Central memory CD8-positive, alpha-beta T cell (primary cell): ENCODE measurements at regions not wholly inside any gene's neighbourhood (a gene's known extent, or its start where the extent isn't known, plus 50 kb on each side); places are given as distances from the start of the nearest gene placed in this dataset.

Experiments used
- ATAC-seq: fragments of 150-1000 bp; cut with Tn5 transposase; replicated peaks from 2 replicates; pipeline ENCODE4 v1.10.0; 2022; ENCODE audit warnings: mild to moderate bottlenecking, moderate FRiP score, moderate number of reproducible peaks; ENCODE audit not compliant: poor library complexity, severe bottlenecking; ENCODE audit errors: extremely low read depth
- DNase-seq, 2 donors: peaks; one replicate each; pipeline ENCODE4 v3.0.0; 2021; ENCODE audit warnings: low spot score in 2 of 2
- H3K27ac Mint-ChIP-seq: one replicate; pipeline ENCODE4 v1.8.0; 2022; ENCODE audit warnings: low read depth, mild to moderate bottlenecking, moderate library complexity, mixed read lengths
- H3K27me3 Mint-ChIP-seq: one replicate; pipeline ENCODE4 v1.8.0; 2022; ENCODE audit warnings: mixed read lengths
- H3K36me3 Mint-ChIP-seq: one replicate; pipeline ENCODE4 v1.8.0; 2022; ENCODE audit warnings: mild to moderate bottlenecking, moderate library complexity, mixed read lengths; ENCODE audit not compliant: insufficient read depth
- H3K4me1 Mint-ChIP-seq: one replicate; pipeline ENCODE4 v1.8.0; 2022; ENCODE audit warnings: mixed read lengths
- H3K4me3 Mint-ChIP-seq: one replicate; pipeline ENCODE4 v1.8.0; 2022; ENCODE audit warnings: mild to moderate bottlenecking, moderate library complexity, mixed read lengths
- H3K9me3 Mint-ChIP-seq: one replicate; pipeline ENCODE4 v1.8.0; 2022; ENCODE audit warnings: mixed read lengths

GRCh38 chr19:28927456-28927855 is 285.5 kb downstream of the UQCRFS1 start:
- ATAC-seq (no peak), DNase-seq (no peak)
- H3K4me1 Mint-ChIP-seq, result no peaks in the 10 kb centered on the region
- H3K36me3 Mint-ChIP-seq, result no peaks in the 10 kb centered on the region
- no peak overlapping the region for H3K27ac Mint-ChIP-seq
- H3K27me3 Mint-ChIP-seq, result peaks cover 26% of the 10 kb centered on the region
- peaks cover 5% of the 10 kb centered on the region for H3K9me3 Mint-ChIP-seq
- H3K4me3 Mint-ChIP-seq, result no peak overlapping the region

- Mint-ChIP-seq H3K9me3 (no peaks in the 10 kb centered on the region), H3K27ac (no peak overlapping the region)
- DNase-seq, result no peak
Observed at GRCh38 chr19:28920269-28921066, 292.5 kb downstream of the UQCRFS1 start.

GRCh38 chr19:28917621-28918020 is 295.3 kb downstream of the UQCRFS1 start:
- H3K4me3 Mint-ChIP-seq, result no peak overlapping the region
- H3K4me1 Mint-ChIP-seq, result no peaks in the 10 kb centered on the region
- H3K27me3 Mint-ChIP-seq, result peaks cover 74% of the 10 kb centered on the region
- H3K9me3 Mint-ChIP-seq, result no peaks in the 10 kb centered on the region
- H3K27ac Mint-ChIP-seq, result no peak overlapping the region
- no peak for ATAC-seq
- DNase-seq, result no peak
- H3K36me3 Mint-ChIP-seq, result no peaks in the 10 kb centered on the region

More at GRCh38 chr19:28920269-28921066, 292.5 kb downstream of the UQCRFS1 start:
- Mint-ChIP-seq H3K4me3 (no peak overlapping the region), H3K27me3 (peaks cover 54% of the 10 kb centered on the region), H3K4me1 (no peaks in the 10 kb centered on the region), H3K36me3 (no peaks in the 10 kb centered on the region)
- no peak for ATAC-seq

GRCh38 chr19:28915737-28916460 is 297.1 kb downstream of the UQCRFS1 start:
- peaks cover 2% of the 10 kb centered on the region for H3K36me3 Mint-ChIP-seq
- peaks cover 74% of the 10 kb centered on the region for H3K27me3 Mint-ChIP-seq
- H3K9me3 Mint-ChIP-seq, result no peaks in the 10 kb centered on the region

GRCh38 chr19:28915202-28915601 is 297.7 kb downstream of the UQCRFS1 start:
- Mint-ChIP-seq H3K4me1 (no peaks in the 10 kb centered on the region), H3K9me3 (no peaks in the 10 kb centered on the region), H3K36me3 (peaks cover 2% of the 10 kb centered on the region), H3K27ac (no peak overlapping the region), H3K4me3 (no peak overlapping the region), H3K27me3 (peaks cover 75% of the 10 kb centered on the region)
- DNase-seq (no peak), ATAC-seq (no peak)

More at GRCh38 chr19:28915737-28916460, 297.1 kb downstream of the UQCRFS1 start:
- DNase-seq (no peak), ATAC-seq (no peak)
- no peak overlapping the region for H3K27ac Mint-ChIP-seq
- H3K4me1 Mint-ChIP-seq, result no peaks in the 10 kb centered on the region
- H3K4me3 Mint-ChIP-seq, result no peak overlapping the region

DNA sequence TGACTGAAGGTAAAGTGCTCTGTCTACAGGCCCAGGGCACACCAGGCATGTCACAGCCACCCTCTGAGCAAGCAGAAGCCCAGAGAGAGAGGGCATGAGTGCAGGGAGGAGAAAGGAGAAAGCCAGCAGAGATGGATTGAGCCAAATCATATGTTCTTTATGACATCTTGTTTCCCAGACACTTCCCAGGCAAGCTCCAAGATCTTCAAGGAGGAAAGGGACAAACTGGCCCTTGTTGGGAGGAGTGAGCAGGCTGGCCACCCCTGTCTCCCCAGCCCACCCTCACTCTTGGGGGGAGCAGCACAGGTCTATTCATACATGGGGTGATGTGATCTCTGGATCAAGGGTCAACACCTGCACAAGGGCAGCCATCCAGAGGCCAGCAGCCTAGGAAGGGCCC is 298.8 kb downstream of the UQCRFS1 start:
- H3K27me3 Mint-ChIP-seq, result peaks cover 85% of the 10 kb centered on the region
- no peak for DNase-seq
- H3K9me3 Mint-ChIP-seq, result no peaks in the 10 kb centered on the region
- ATAC-seq, result no peak
- H3K36me3 Mint-ChIP-seq, result peaks cover 4% of the 10 kb centered on the region
- no peak overlapping the region for H3K4me3 Mint-ChIP-seq
- no peak overlapping the region for H3K27ac Mint-ChIP-seq
- no peaks in the 10 kb centered on the region for H3K4me1 Mint-ChIP-seq

DNA sequence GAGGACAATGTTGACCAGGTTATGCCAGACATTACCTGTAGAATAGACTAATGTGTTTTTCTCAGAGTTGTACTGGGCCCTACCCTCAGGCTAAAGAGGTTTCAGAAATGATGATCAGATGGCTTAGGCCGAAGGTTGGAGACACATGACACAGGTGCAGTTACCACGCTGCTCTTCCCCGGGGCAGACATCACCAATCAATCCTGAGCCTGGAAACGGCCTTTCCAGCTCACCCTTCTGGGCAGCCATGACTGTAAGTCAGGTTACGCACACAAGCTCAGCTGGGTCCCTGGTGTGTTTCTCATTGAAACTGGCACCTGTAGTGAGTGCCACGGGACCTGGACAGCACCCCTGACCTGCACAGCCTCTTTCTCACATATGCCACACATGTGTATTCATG is 299.3 kb downstream of the UQCRFS1 start:
- Mint-ChIP-seq H3K4me3 (no peak overlapping the region), H3K4me1 (no peaks in the 10 kb centered on the region), H3K27me3 (peaks cover 88% of the 10 kb centered on the region), H3K27ac (no peak overlapping the region), H3K36me3 (peaks cover 4% of the 10 kb centered on the region), H3K9me3 (no peaks in the 10 kb centered on the region)
- DNase-seq (no peak), ATAC-seq (no peak)

GRCh38 chr19:28908941-28909340 is 304.0 kb downstream of the UQCRFS1 start:
- Mint-ChIP-seq H3K4me1 (no peaks in the 10 kb centered on the region), H3K36me3 (peaks cover 4% of the 10 kb centered on the region), H3K9me3 (no peaks in the 10 kb centered on the region), H3K27ac (no peak overlapping the region), H3K27me3 (peaks cover 61% of the 10 kb centered on the region), H3K4me3 (no peak overlapping the region)
- ATAC-seq, result no peak
- DNase-seq, result no peak

GRCh38 chr19:28907534-28907933 is 305.4 kb downstream of the UQCRFS1 start:
- no peaks in the 10 kb centered on the region for H3K9me3 Mint-ChIP-seq
- no peak overlapping the region for H3K4me3 Mint-ChIP-seq
- ATAC-seq (no peak), DNase-seq (no peak)
- no peaks in the 10 kb centered on the region for H3K4me1 Mint-ChIP-seq
- H3K27me3 Mint-ChIP-seq, result peaks cover 50% of the 10 kb centered on the region
- no peak overlapping the region for H3K27ac Mint-ChIP-seq
- peaks cover 4% of the 10 kb centered on the region for H3K36me3 Mint-ChIP-seq

DNA sequence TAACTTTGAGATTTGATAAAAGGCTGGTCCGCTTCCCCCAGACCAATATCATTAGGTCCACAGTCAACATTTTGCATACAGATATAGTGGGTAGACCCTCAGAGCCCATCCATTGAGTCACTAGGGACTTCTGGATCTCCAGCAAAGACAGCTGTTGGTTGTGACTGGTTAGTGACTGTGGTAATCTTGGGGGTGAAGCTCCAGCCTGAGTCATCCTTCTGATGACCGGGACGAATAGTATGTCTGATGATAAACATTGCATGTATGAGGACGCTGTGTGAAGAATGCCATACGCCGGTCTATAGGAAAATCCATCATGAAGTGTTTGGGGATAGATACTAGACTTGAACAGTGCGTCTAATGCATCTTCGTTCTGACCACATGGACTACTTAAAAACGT is 307.0 kb downstream of the UQCRFS1 start:
- H3K9me3 Mint-ChIP-seq, result no peaks in the 10 kb centered on the region
- peaks cover 2% of the 10 kb centered on the region for H3K36me3 Mint-ChIP-seq
- H3K27ac Mint-ChIP-seq, result no peak overlapping the region
- DNase-seq (no peak), ATAC-seq (no peak)
- no peaks in the 10 kb centered on the region for H3K4me1 Mint-ChIP-seq
- H3K27me3 Mint-ChIP-seq, result peaks cover 34% of the 10 kb centered on the region
- no peak overlapping the region for H3K4me3 Mint-ChIP-seq

DNA sequence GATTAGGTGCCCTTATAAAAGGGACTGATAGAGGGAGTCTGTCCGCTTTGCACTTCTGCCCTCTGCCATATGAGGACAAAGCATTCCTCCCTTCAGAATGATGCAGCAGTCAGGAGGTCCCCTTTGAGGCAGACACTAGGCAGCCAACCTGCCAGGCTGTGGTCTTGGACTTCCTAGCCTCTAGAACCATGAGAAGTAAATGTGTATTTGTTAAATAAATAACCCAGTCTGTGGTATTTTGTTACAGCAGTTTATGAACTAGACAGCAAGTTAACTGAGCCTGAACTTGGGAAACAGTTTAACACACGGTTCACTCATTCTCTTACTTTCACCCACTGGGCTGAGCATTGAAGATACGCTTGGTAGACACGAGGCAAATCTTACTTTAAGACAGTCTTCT is 313.2 kb downstream of the UQCRFS1 start:
- H3K36me3 Mint-ChIP-seq, result no peaks in the 10 kb centered on the region
- no peaks in the 10 kb centered on the region for H3K4me1 Mint-ChIP-seq
- no peak for DNase-seq
- H3K4me3 Mint-ChIP-seq, result no peak overlapping the region
- no peak for ATAC-seq
- no peak overlapping the region for H3K27ac Mint-ChIP-seq
- H3K9me3 Mint-ChIP-seq, result no peaks in the 10 kb centered on the region
- peaks cover 18% of the 10 kb centered on the region for H3K27me3 Mint-ChIP-seq

GRCh38 chr19:28898249-28898648 is 314.7 kb downstream of the UQCRFS1 start:
- Mint-ChIP-seq H3K4me3 (no peak overlapping the region), H3K27me3 (peaks cover 11% of the 10 kb centered on the region), H3K36me3 (no peaks in the 10 kb centered on the region), H3K9me3 (no peaks in the 10 kb centered on the region), H3K27ac (no peak overlapping the region), H3K4me1 (no peaks in the 10 kb centered on the region)
- ATAC-seq, result no peak
- DNase-seq, result no peak
